Endothelial cell of umbilical vein (primary cell): ENCODE measurements at regions not wholly inside any gene's neighbourhood (a gene's known extent, or its start where the extent isn't known, plus 50 kb on each side); places are given as distances from the start of the nearest gene placed in this dataset.

Source experiments
- BruUV-seq: library from RNA; stranded (reverse); fragments of 400-500 nt; replicated peaks from 2 replicates; lab custom pipeline; 2021; lab: Mats Ljungman, UMichigan
- CTCF ChIA-PET: fragments of 300-600, 350-600 bp; sonication (Branson Sonifier 250); formaldehyde crosslinking; loops from one replicate; lab custom pipeline; 2021; ENCODE audit warnings: antibody characterized with exemption, inconsistent platforms; lab: Charles Lee
- POLR2A ChIA-PET: fragments of 300-600, 350-600 bp; sonication (Branson Sonifier 250); formaldehyde crosslinking; loops from one replicate; lab custom pipeline; 2021; ENCODE audit warnings: antibody characterized with exemption, inconsistent platforms; lab: Charles Lee
- DNase-seq: peaks from one replicate; pipeline ENCODE4 v3.0.0-alpha.2; 2011; ENCODE audit warnings: low read depth, low spot score
- FAIRE-seq: peaks from 2 replicates; lab custom pipeline; 2011; peaks lifted over from hg19 to GRCh38; lab: Jason Lieb, UNC
- H2AFZ ChIP-seq: 2 replicates; pipeline ENCODE4 v1.6.0; 2012; ENCODE audit warnings: low read depth, low read length, control low read depth, inconsistent platforms
- H3K27ac ChIP-seq: 2 replicates; pipeline ENCODE4 v1.5.1; 2011; ENCODE audit warnings: low read depth, mild to moderate bottlenecking, control low read depth, low read length, moderate library complexity; ENCODE audit not compliant: insufficient read depth
- H3K27me3 ChIP-seq, 2 experiments: 2 replicates each; pipeline versions ENCODE4 v1.6.0 to v1.6.1; 2011; ENCODE audit warnings: low read length in 2 of 2, mixed read lengths in 1 of 2; ENCODE audit not compliant: control insufficient read depth in 2 of 2, insufficient read depth in 2 of 2
- H3K36me3 ChIP-seq, 2 experiments: 2 replicates in 1 of 2; 3 replicates in 1 of 2; pipeline ENCODE4 v1.5.1; 2011; ENCODE audit warnings: low read length in 2 of 2, mild to moderate bottlenecking in 1 of 2, moderate library complexity in 1 of 2; ENCODE audit not compliant: control insufficient read depth in 2 of 2, insufficient read depth in 2 of 2; ENCODE audit errors: extremely low read depth in 1 of 2
- H3K4me1 ChIP-seq: 3 replicates; pipeline ENCODE4 v1.5.1; 2011; ENCODE audit warnings: mild to moderate bottlenecking, low read length; ENCODE audit not compliant: control insufficient read depth, insufficient read depth; ENCODE audit errors: extremely low read depth
- H3K4me2 ChIP-seq: 2 replicates; pipeline ENCODE4 v1.6.1; 2011; ENCODE audit warnings: low read length, control low read depth, mixed read lengths; ENCODE audit not compliant: insufficient read depth
- H3K4me3 ChIP-seq, 3 experiments: fragments of 200-600 bp in 1 of 3; sonication (generic), shearing (Covaris generic) in 1 of 3; replicated peaks in 1 of 3; 2 replicates each; pipeline ENCODE4 v1.5.1; 2011 to 2016; ENCODE audit warnings: control low read depth in 3 of 3, low read length in 3 of 3, mild to moderate bottlenecking in 2 of 3, inconsistent platforms in 1 of 3, low read depth in 1 of 3, moderate library complexity in 1 of 3; ENCODE audit not compliant: insufficient read depth in 1 of 3
- H3K79me2 ChIP-seq: 2 replicates; pipeline ENCODE4 v1.6.0; 2012; ENCODE audit warnings: low read length, inconsistent platforms; ENCODE audit not compliant: control insufficient read depth, insufficient read depth
- H3K9ac ChIP-seq: replicated peaks from 2 replicates; pipeline ENCODE3; 2011; ENCODE audit warnings: low read length, control low read depth; ENCODE audit not compliant: insufficient read depth; ENCODE audit errors: extremely low read depth
- H3K9me1 ChIP-seq: replicated peaks from 3 replicates; pipeline ENCODE4 v1.6.0; 2011; ENCODE audit warnings: mild to moderate bottlenecking, low read length; ENCODE audit not compliant: control insufficient read depth, insufficient read depth; ENCODE audit errors: extremely low read depth
- H3K9me3 ChIP-seq: replicated peaks from 2 replicates; pipeline ENCODE4 v1.5.1; 2012; ENCODE audit warnings: low read length, inconsistent platforms; ENCODE audit not compliant: control insufficient read depth, insufficient read depth
- H4K20me1 ChIP-seq: replicated peaks from 2 replicates; pipeline ENCODE3; 2011; ENCODE audit warnings: mild to moderate bottlenecking, low read length; ENCODE audit not compliant: control insufficient read depth, insufficient read depth; ENCODE audit errors: extremely low read depth
- EZH2 ChIP-seq: IDR thresholded peaks from 2 replicates; pipeline ENCODE4 v1.6.1; 2012; ENCODE audit warnings: borderline replicate concordance, low read depth, mild to moderate bottlenecking, moderate library complexity, low read length, inconsistent platforms; ENCODE audit not compliant: severe bottlenecking
- FOS ChIP-seq: IDR thresholded peaks from 2 replicates; pipeline ENCODE4 v1.6.1; 2011; ENCODE audit warnings: mild to moderate bottlenecking, low read length, moderate library complexity, borderline replicate concordance; ENCODE audit not compliant: insufficient read depth
- GATA2 ChIP-seq: IDR thresholded peaks from 2 replicates; pipeline ENCODE4 v1.7.0; 2011; ENCODE audit warnings: low read depth, mild to moderate bottlenecking, moderate library complexity, mixed read lengths, low read length; ENCODE audit not compliant: insufficient read length, insufficient read depth
- JUN ChIP-seq: IDR thresholded peaks from 2 replicates; pipeline ENCODE4 v1.6.1; 2011; ENCODE audit warnings: borderline replicate concordance, low read depth; ENCODE audit not compliant: insufficient read length, insufficient read depth
- MYC ChIP-seq: IDR thresholded peaks from one replicate; pipeline ENCODE4 v1.6.1; 2011; ENCODE audit warnings: mild to moderate bottlenecking, low read depth, low read length
- POLR2A ChIP-seq: IDR thresholded peaks from 2 replicates; pipeline ENCODE4 v1.6.1; 2012; ENCODE audit warnings: low read depth, mild to moderate bottlenecking, control low read depth, low read length
- POLR2AphosphoS5 ChIP-seq: IDR thresholded peaks from 2 replicates; pipeline ENCODE4 v1.6.1; 2012; ENCODE audit warnings: low read depth, mild to moderate bottlenecking, control low read depth, low read length, moderate library complexity; ENCODE audit not compliant: insufficient read depth
- dilution Hi-C: fragments of 300-500 bp; cut with MboI; formaldehyde crosslinking; loops from one replicate; pipeline ENCODE4 v1.15.0; 2019; ENCODE audit warnings: low sequenced_read_pairs; ENCODE audit not compliant: extremely low pct_ligation_motif_present
- intact Hi-C: fragments of 100-400 bp; cut with micrococcal nuclease; formaldehyde crosslinking; loops from one replicate; pipeline ENCODE4 v1.10.0; 2022
- TF ChIP-seq, protein P1 (sequence below): IDR thresholded peaks from 2 replicates; pipeline ENCODE4 v1.6.1; 2011; ENCODE audit not compliant: insufficient read depth, insufficient read length
- TF ChIP-seq, protein P2 (sequence below), 2 donors: IDR thresholded peaks; 1 replicate in 1 of 2; 2 replicates in 1 of 2; pipeline ENCODE4 v1.5.1; 2011; ENCODE audit warnings: low read length in 2 of 2, mild to moderate bottlenecking in 2 of 2, moderate library complexity in 2 of 2, control low read depth in 1 of 2, inconsistent platforms in 1 of 2, low read depth in 1 of 2; ENCODE audit not compliant: insufficient read depth in 1 of 2; ENCODE audit errors: extremely low read depth in 1 of 2

DNA sequence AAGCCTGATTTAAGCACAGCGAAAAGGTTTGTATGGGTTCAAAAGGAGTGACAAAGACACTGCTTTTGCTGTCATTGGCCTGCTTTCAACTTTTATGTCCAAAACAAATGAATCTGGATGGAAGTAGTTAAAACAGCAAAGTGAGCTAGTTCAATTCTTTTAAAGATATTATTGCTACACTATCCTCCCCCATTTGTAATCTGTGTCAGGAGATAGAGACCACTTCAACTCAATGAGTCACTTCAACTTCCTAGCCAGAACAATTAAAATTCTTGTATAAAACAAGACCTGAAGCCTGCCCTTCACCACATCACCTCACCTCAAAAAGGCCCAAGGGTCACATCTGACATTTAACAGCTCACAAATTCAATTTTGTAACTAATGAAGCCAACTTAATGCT, 364.1 kb upstream of the LYPLAL1 start:
- Histone ChIP-seq H3K9ac (no peak overlapping the region), H3K9me3 (no peaks in the 10 kb centered on the region), H3K79me2 (no peaks in the 10 kb centered on the region), H3K27me3 (no peaks in the 10 kb centered on the region), H3K4me3 (no peak overlapping the region), H3K27ac (no peak overlapping the region), H3K4me1 (peaks cover 8% of the 10 kb centered on the region), H2AFZ (no peak overlapping the region), H3K4me2 (peak overlapping the region; percentile 28), H3K36me3 (no peaks in the 10 kb centered on the region), H3K9me1 (no peaks in the 10 kb centered on the region), H4K20me1 (no peaks in the 10 kb centered on the region)
- dilution Hi-C loops: no loop called here
- no TSS peak for BruUV-seq
- FAIRE-seq (peak; percentile 56), DNase-seq (peak; percentile 67)
- intact Hi-C loops: loop anchor here (10.0 kb wide), 1 partner anchor 475 kb away; no protein-coding TSS in a partner anchor
- ChIA-PET POLR2A (no interaction called here), CTCF (interaction anchor here (1.0 to 1.7 kb wide), 2 partner anchors 27 to 257 kb away, joined by 3 to 11 read pairs; no protein-coding TSS in a partner anchor)
- TF ChIP-seq EZH2 (no peak), JUN (peak; percentile 47), FOS (peak; percentile 68), POLR2A (no peak), MYC (no peak), GATA2 (peak; percentile 38), POLR2AphosphoS5 (no peak)
- TF ChIP-seq, protein P1, sequence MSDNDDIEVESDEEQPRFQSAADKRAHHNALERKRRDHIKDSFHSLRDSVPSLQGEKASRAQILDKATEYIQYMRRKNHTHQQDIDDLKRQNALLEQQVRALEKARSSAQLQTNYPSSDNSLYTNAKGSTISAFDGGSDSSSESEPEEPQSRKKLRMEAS: no peak
- TF ChIP-seq, protein P2, sequence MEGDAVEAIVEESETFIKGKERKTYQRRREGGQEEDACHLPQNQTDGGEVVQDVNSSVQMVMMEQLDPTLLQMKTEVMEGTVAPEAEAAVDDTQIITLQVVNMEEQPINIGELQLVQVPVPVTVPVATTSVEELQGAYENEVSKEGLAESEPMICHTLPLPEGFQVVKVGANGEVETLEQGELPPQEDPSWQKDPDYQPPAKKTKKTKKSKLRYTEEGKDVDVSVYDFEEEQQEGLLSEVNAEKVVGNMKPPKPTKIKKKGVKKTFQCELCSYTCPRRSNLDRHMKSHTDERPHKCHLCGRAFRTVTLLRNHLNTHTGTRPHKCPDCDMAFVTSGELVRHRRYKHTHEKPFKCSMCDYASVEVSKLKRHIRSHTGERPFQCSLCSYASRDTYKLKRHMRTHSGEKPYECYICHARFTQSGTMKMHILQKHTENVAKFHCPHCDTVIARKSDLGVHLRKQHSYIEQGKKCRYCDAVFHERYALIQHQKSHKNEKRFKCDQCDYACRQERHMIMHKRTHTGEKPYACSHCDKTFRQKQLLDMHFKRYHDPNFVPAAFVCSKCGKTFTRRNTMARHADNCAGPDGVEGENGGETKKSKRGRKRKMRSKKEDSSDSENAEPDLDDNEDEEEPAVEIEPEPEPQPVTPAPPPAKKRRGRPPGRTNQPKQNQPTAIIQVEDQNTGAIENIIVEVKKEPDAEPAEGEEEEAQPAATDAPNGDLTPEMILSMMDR (IDR thresholded peaks at IDR 0.05; ENCODE audit: extremely low read depth in 1 of 2, insufficient read depth in 1 of 2, low read depth in 1 of 2, low read length in 2 of 2): no peak
